A673 (cell line): ENCODE measurements at regions not wholly inside any gene's neighbourhood (a gene's known extent, or its start where the extent isn't known, plus 50 kb on each side); places are given as distances from the start of the nearest gene placed in this dataset.

ENCODE experiments used
- BruUV-seq: library from RNA; stranded (reverse); fragments of 400-500 nt; replicated peaks from 2 replicates; lab custom pipeline; 2021; lab: Mats Ljungman, UMichigan
- CTCF ChIA-PET: fragments of 300-600 bp; sonication (Branson Sonifier 250); formaldehyde crosslinking; loops from one replicate; lab custom pipeline; 2022; ENCODE audit warnings: antibody characterized with exemption; lab: Charles Lee
- POLR2A ChIA-PET: fragments of 300-600 bp; sonication (Branson Sonifier 250); formaldehyde crosslinking; loops from one replicate; lab custom pipeline; 2022; ENCODE audit warnings: antibody characterized with exemption; ENCODE audit not compliant: low non-redundant PET; lab: Charles Lee
- DNase-seq: peaks from one replicate; pipeline ENCODE4 v3.0.0-alpha.2; 2015; ENCODE audit warnings: low spot score
- H3K27ac ChIP-seq: fragments of 200-600 bp; sonication (generic); 2 replicates; pipeline ENCODE4 v1.5.1; 2016; ENCODE audit warnings: mixed run types, low read depth, mild to moderate bottlenecking, mixed read lengths, antibody characterized with exemption, low read length; ENCODE audit not compliant: poor library complexity, severe bottlenecking
- H3K27me3 ChIP-seq: fragments of 200-600 bp; sonication (generic); replicated peaks from 2 replicates; pipeline ENCODE4 v1.6.1; 2017; ENCODE audit warnings: mixed run types, low read depth, mild to moderate bottlenecking, mixed read lengths, antibody characterized with exemption, low read length; ENCODE audit not compliant: insufficient read depth, poor library complexity
- H3K36me3 ChIP-seq: fragments of 200-600 bp; sonication (generic); 2 replicates; pipeline ENCODE4 v1.6.1; 2016; ENCODE audit warnings: mixed run types, mild to moderate bottlenecking, mixed read lengths, antibody characterized with exemption, low read length; ENCODE audit not compliant: insufficient read depth, poor library complexity, severe bottlenecking
- H3K4me1 ChIP-seq: fragments of 200-600 bp; sonication (generic); 2 replicates; pipeline ENCODE4 v1.6.1; 2017; ENCODE audit warnings: mixed run types, mild to moderate bottlenecking, mixed read lengths, antibody characterized with exemption, low read length; ENCODE audit not compliant: insufficient read depth, poor library complexity, severe bottlenecking
- H3K4me3 ChIP-seq: fragments of 200-600 bp; sonication (generic); 2 replicates; pipeline ENCODE4 v1.5.1; 2016; ENCODE audit warnings: low read depth, mixed run types, mild to moderate bottlenecking, mixed read lengths, low read length; ENCODE audit not compliant: poor library complexity, severe bottlenecking
- H3K9me3 ChIP-seq: fragments of 200-600 bp; sonication (generic); 2 replicates; pipeline ENCODE4 v1.6.1; 2016; ENCODE audit warnings: mixed run types, low read depth, mild to moderate bottlenecking, mixed read lengths, antibody characterized with exemption, low read length; ENCODE audit not compliant: poor library complexity, severe bottlenecking
- CTCF ChIP-seq: fragments of 300-800, 200-600 bp; sonication (generic); conservative IDR thresholded peaks from 2 replicates; pipeline ENCODE4 v1.5.1; 2017; ENCODE audit warnings: low read depth, mild to moderate bottlenecking, antibody characterized with exemption, low read length, moderate library complexity, mixed read lengths
- EZH2 ChIP-seq: fragments of 200-600 bp; sonication (generic); IDR thresholded peaks from 2 replicates; pipeline ENCODE4 v1.6.1; 2017; ENCODE audit warnings: borderline replicate concordance, low read depth, mild to moderate bottlenecking, mixed read lengths, antibody characterized with exemption, low read length; ENCODE audit not compliant: poor library complexity, severe bottlenecking
- intact Hi-C: fragments of 100-400 bp; cut with micrococcal nuclease; formaldehyde crosslinking; loops from one replicate; pipeline ENCODE4 v1.10.0; 2022; ENCODE audit not compliant: unreplicated experiment

GRCh38 chr3:35275768-35276167, 363.6 kb upstream of the ARPP21 start:
- H3K27me3 ChIP-seq = no peaks in the 10 kb centered on the region
- intact Hi-C loops = no loop called here
- BruUV-seq = no TSS peak
- no peaks in the 10 kb centered on the region for H3K36me3 ChIP-seq
- no peak overlapping the region for H3K4me3 ChIP-seq
- POLR2A ChIA-PET = no interaction called here
- TF ChIP-seq CTCF = no peak
- no peak for TF ChIP-seq EZH2
- DNase-seq = no peak
- CTCF ChIA-PET = no interaction called here
- H3K27ac ChIP-seq = no peak overlapping the region
- no peaks in the 10 kb centered on the region for H3K9me3 ChIP-seq
- H3K4me1 ChIP-seq = no peaks in the 10 kb centered on the region

DNA sequence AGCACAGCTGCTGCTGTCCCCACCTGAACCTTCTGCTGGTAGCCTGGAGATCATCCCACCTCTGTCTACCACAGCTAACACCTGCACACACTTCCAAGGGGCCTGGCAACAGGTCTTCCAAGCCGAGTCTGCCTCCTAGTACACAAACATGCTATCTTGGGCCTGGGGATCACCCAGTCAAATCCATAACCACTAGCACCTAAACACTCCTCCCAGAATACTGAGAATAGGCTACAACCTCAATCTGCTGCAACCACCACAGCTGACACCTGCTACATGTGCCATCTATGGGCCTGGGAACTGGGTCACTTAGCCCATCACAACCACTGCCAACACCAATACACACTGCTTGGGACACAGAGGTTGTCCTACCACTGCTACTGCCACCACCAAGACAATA, 362.8 kb upstream of the ARPP21 start:
- no TSS peak for BruUV-seq
- CTCF ChIA-PET = no interaction called here

DNA sequence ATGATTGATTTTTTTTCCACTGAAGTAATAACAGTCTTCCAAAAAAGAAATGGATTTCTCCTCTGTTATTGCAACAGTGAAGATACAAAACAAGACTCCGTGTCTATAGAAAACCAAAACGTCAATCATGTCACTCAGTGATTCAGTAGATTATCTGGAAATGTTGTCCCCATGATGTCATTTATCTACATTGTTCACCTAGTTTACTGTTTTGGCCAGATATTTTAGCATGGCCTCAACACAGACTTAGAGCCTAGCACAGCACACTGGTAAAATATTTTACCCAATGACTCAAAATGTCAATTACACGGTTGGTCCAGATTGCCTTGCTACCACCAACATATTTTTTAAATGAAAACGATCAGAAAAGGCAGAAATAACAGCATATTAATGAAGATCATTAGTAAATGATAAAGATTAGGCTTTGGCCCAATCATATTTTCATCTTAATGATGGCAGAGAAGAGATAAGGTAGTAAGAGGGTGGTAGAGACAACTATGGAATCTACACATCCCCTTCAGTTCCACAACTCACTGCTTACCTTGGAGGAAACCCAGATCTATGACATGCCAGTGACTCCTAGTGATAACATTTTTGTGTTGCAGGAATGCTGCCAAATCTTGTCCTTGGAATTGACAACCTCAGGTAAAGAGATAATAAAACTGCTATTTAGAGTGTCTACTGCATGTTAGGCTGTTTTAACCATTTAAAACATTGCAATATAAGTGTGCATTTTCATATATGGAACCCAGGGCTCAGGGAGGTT, 347.7 kb upstream of the ARPP21 start:
- ChIA-PET POLR2A (no interaction called here), CTCF (no interaction called here)
- no peak for TF ChIP-seq CTCF
- no peak for TF ChIP-seq EZH2
- Histone ChIP-seq H3K36me3 (no peaks in the 10 kb centered on the region), H3K4me3 (no peak overlapping the region), H3K27me3 (no peaks in the 10 kb centered on the region), H3K4me1 (no peaks in the 10 kb centered on the region), H3K9me3 (no peaks in the 10 kb centered on the region), H3K27ac (no peak overlapping the region)
- no TSS peak for BruUV-seq
- no peak for DNase-seq
- intact Hi-C loops = no loop called here

More for the DNA sequence above, 362.8 kb upstream of the ARPP21 start:
- H3K4me3 ChIP-seq = no peak overlapping the region
- DNase-seq = no peak
- TF ChIP-seq EZH2 = no peak
- TF ChIP-seq CTCF = no peak
- no peaks in the 10 kb centered on the region for H3K36me3 ChIP-seq
- POLR2A ChIA-PET = no interaction called here
- intact Hi-C loops = no loop called here
- no peaks in the 10 kb centered on the region for H3K27me3 ChIP-seq
- no peak overlapping the region for H3K27ac ChIP-seq
- H3K9me3 ChIP-seq = no peaks in the 10 kb centered on the region
- H3K4me1 ChIP-seq = no peaks in the 10 kb centered on the region
